Activated CD4-positive, alpha-beta T cell treated with anti-CD3 and anti-CD28 coated beads, Interleukin-2, amount 50 U/mL, for 48 hours (primary cell): ENCODE measurements at regions not wholly inside any gene's neighbourhood (a gene's known extent, or its start where the extent isn't known, plus 50 kb on each side); places are given as distances from the start of the nearest gene placed in this dataset.
"Not testable (repeated sequence)": the region's sequence is repeated elsewhere in the genome, so short reads cannot be mapped to it uniquely, and the experiment has no call there.

Experiments
- DNase-seq, 2 experiments: peaks; one replicate each; pipeline ENCODE4 v3.0.0-alpha.2; 2020

- DNase-seq, result no peak
Measured at GRCh38 chr12:59079002-59079401, 158.7 kb upstream of the LRIG3 start.

- no peak for DNase-seq
Measured at GRCh38 chr12:59077575-59078426, 157.5 kb upstream of the LRIG3 start.

- no peak for DNase-seq
Measured at GRCh38 chr12:59077153-59077552, 156.8 kb upstream of the LRIG3 start.

GRCh38 chr12:59076622-59077021 is 156.3 kb upstream of the LRIG3 start:
- no peak for DNase-seq

DNA sequence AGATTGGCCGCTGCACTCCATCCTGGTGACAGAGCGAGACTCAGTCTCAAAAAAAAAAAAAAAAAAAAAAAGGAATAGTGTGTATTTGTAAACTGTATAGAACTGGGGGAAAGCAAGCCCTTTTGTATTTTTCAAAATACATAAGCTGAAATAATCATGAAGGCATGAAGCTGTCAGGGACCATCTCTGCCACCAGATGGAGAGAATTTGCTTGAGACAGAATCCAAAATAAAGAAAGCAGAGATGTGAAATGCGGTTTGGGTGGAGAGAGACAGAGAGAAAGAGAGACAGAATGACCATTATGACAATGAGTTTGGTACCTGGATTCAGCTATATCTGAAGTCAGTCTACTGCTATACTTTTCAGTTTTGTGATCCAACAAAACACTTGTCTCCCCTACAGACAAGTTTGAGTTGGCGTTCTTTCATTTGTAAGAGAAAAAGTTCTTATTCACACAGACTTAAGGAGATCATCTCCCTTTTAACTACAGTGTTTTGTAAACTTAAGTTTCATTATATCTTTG is 155.7 kb upstream of the LRIG3 start:
- DNase-seq, result no peak

DNA sequence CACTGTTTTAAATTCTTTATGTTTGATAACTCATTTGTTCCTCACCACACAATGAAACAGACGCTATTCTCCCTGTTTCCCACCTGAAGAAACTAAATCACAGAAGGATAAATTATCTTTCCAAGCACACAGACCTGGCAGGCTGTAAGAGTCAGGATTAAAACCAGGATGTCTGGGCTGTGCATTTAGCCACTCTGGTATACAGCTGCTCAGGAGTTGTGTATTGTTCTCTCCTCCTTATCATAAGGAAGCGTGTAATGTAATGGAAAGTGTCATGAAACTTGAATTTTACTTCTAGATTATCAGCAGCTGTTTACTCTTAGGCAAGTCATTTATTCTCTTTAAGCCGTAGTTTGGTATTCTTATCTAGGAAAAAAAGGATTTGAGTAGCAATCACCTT is 154.8 kb upstream of the LRIG3 start:
- no peak for DNase-seq

DNA sequence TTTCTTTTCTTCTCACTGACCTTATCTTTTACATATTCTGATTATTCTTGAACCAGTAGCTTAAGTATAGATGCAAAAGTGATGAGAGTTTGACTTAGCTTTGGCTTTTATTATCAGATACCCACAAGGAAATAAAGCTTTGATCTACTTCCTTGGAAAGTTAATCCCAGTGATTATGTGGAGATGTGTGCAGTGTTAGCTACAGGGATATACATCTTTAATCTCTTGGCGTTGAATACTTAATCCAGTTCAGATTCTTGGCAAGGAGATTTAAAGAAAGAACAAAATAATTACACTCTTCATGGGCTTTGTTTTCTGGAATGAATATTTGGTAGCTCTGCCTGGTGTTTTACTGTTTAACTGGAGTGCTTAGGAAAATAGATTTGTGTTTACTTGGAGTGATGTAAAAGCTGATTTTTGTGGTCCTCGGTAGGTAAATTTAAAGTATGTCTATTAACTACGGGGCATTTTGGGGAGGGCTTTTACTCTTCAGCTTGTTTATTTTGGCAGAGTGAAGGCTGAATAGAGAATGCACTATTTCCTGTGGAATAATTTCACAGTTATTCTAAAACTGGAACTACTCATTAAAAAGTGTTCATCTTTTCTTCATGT is 150.1 kb upstream of the LRIG3 start:
- no peak for DNase-seq

GRCh38 chr12:59069516-59069915 is 149.2 kb upstream of the LRIG3 start:
- DNase-seq, result no peak

DNA sequence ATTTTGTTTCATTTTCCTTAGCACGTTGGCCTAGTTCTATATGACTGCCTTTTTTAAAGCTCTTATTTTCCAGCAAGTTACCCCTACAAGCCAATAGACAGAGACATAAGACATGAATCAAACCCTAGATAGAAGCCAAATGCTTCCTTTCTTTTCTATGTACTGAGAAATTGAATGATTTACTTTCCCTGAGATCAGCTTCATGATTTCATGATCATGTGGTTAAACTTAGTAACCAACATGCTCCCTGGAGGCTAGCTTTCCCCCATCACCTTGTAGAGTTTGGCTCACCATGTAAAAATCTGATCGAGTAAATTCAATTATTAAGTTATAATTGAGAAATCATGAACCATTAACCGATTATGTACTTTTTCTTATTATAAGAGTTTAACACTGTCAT is 148.1 kb upstream of the LRIG3 start:
- DNase-seq, result no peak

- DNase-seq, result no peak
Measured at GRCh38 chr12:59067083-59067482, 146.8 kb upstream of the LRIG3 start.

- no peak for DNase-seq
Measured at GRCh38 chr12:59066445-59066844, 146.1 kb upstream of the LRIG3 start.

DNA sequence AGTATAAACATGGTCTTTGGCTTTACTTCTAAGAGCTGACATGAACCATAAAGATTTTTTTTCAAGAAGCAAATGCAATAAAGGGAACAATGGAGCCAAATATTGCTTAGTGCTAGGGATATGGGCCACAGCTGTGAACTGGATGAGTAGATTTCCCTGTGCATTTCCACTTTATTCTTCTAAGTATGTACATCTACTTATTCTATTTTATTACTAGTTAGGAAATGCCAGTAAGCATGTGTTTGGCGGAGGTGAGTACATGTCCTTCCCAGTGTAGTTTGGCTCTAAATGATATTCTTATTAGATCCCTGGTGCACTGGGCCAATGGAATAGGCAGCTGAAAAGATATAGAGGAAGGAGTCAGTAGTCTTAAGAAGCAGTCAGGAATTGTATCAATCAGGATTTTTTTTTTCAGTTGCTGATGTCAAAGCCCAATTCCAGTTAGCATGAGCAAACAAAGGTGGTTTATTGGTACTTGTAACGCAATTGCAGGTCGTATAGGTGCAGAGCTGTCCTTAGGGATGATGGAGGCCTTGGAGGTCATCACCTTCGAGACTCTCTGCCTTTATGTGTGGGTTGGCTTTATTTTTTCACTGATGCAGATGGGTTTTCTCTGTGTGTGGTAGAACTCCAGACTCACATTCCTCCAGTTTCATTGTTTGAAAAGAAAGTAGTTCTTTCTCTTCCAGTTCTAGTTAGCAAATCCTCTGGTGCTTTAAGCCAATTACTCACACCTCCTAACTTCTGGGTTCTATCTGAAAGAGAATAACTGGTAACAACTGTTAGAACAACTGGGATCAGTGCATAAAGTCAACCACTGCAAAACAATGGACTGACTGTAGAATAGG is 139.0 kb upstream of the LRIG3 start:
- no peak for DNase-seq

DNA sequence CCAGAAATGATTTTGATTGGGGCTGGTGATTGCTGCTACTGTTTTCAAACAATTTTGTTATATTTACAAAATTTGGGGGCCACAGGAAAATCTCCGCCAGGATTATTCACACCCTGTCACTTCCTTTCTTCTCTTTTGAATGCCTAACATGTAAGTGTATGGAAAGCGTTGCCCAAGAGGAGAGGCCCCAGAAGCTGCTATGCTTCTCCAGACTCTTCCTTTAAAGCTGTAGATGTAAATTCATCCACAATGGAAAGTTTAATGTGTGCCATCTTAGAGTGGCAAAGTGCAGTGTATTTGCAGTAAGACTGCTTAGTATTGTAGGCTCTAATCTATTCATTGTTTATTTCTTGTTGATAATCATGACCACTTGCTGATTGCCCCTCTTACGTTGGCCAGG is 136.7 kb upstream of the LRIG3 start:
- no peak for DNase-seq

DNA sequence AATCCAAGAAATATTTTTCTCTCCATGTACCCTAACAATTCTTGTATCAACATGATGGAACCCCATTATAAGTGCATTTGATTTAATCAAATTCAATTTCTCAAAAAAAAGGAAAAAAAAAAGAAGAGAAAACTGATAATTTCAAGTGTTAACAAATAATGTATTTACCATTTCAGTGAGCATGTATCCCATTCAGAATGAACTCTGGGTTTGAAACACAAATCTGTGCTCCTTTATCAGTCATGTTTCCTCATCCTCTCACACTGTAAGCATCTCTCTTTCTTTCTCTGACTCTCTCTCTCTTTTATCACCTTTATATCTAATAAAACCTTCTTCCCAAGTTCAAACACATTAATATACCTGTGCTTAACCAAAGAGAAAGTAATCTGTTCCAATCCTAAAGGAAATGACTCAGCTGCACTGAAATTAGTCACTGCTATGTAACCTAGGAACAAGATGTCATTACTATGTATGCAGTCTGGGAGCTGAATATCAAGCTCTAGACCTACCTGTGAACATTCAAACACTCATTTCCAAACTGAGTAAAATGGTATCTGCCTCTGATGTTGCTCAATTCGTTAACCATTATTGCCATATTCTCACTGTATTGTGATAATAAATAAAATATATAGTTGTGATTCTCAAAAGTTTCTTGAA is 135.0 kb upstream of the LRIG3 start:
- DNase-seq, result no peak

DNA sequence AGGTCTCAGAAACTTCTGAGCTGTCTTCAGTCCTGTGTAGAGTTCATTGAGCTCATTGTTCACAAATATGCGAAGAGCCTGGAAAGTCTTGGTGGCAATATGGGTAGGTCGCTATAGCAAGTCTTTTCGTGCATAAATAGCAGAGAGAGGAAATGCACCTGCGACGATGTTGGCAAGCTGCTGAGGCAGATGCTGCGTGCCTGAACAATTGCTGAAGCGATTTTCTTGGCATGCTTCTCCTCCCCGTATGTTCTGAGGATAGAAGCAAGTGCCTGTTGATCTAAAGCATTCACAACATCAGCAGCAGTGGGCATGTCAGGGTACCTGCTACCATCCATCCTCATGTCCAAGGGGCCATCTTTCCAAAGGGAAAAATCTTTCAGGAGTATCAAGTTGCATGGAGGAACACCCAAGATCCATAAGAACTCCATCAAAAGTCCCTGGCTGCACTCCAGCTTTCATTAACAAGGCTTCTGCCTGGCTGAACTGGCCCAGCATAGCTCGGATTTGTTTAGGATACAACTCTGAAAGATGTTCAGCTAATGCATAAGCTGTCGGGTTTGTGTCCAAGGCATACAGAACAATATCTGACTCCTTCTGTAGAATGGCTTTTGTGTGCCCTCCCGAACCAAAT is 133.1 kb upstream of the LRIG3 start:
- DNase-seq, result not testable (repeated sequence)

DNA sequence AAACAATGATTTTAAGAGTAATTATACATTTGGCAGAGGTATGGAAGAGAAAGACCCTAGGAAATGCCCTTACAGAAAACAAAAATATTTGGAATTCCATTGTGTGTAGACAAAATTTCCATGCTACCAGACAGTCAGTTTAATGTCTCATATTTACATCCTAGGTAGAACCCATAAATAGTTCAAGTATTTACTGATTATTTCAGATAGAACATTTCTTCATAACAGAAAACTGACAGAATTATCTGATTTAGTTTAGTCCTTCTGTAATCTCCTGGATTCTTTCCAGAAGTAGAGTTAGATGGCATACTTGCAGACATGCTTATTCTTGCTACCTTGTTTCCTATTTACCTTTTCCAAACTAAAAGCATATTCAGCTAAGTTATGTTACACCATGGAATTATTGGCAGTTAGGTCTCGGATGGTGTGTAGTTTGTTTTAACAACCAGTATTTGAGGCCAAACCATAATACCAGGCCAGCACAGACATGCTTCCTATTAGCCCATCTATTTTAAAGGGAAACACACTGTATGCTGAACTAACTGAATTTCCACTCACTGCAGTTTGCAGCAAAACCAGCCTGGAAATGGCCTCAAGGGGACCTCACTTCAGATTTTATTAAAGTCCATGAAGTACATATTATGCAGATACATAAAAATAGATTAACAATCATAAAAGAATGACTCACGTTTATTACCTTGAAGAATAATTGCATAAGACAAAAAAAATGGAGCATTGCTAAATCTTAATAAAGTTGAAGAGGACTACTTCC is 126.6 kb upstream of the LRIG3 start:
- DNase-seq, result no peak

- no peak for DNase-seq
Measured at GRCh38 chr12:59044791-59045190, 124.5 kb upstream of the LRIG3 start.

DNA sequence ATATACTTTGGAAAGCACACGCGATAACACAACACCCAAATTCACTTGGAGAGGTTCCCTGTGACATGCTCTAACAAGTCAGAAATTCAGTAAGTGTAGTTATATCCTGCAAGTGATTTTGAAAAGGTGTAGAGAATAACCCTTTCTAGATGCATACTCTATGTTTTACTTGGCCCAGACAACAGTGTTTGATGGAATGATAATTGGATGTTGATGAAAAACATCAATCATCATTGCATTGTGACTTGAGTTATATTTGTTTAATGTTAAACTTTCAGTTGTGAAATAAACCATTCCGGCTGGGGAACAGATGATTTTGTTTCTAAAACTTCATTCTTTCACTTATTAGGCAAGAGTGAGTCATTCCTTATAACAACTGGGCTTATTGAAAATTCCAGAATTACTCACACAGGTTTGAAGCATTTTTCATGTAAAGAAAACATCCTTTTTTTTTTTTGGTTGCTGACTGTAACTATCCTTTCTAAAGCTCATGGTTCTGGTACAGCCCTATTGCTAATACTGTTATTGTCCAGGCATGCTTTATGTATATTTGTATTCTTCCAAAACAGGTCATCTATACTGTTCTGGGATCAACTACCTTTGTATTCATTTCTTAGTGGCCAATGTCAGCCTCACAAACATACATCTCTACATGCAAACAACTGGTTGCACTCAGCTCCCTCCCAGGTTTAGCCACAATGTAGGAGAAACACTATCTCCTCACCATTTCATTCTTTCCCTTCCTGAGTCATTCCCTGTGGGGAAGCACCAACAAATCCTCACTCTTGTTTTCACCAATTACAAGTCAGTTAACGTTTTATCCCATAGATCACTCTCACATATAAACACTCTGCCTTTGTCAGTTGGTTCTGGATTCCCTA is 121.2 kb upstream of the LRIG3 start:
- no peak for DNase-seq

DNA sequence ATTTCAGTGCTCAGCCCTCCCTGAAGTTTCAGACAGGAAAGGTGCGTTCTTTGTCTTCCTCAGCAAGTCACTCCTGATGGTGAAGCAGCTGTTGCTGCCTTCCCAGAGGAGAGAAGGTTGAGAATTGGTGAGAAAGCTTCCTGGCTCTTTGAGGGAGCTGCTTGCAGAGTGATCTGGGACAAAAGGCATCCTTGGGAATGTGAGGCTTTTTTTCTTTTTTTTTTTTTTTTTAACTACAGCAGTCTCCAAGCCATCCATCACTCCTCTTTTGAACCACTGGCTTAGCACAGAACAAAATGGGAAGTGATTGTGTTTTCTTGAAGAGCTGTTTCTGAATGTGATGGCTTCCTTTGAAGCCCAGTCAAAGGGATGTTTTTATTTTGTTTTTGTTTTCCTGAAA is 120.4 kb upstream of the LRIG3 start:
- no peak for DNase-seq

DNA sequence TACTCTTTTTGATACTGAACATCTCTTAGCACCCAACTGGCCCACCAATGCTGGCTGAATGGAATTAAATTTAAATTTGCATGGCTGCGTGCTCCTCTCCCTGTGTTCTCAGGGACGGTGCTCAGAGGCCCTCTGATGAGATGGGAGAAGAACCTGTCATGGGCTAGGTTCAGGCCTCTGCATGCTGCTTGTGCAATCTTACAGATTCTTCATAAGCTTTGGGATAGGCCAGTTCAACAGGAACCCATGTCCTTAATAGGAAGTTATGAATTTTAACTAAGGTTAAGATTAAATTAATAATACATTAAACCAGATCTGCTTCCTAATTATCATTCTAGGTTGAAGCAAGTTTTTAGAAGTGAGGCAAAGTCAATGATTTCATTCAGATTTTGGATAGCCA is 119.7 kb upstream of the LRIG3 start:
- no peak for DNase-seq

GRCh38 chr12:59039005-59039404 is 118.7 kb upstream of the LRIG3 start:
- DNase-seq, result no peak
